Stimulated activated CD8-positive, alpha-beta memory T cell treated with anti-CD3 and anti-CD28 coated beads, Interleukin-4, amount 100 ng/mL, for 48 hours (primary cell): ENCODE measurements at regions not wholly inside any gene's neighbourhood (a gene's known extent, or its start where the extent isn't known, plus 50 kb on each side); places are given as distances from the start of the nearest gene placed in this dataset.

Source experiments
- DNase-seq: peaks from one replicate; pipeline ENCODE4 v3.0.0-alpha.2; 2020

- peak; percentile 17 for DNase-seq
Measured at GRCh38 chr6:43964659-43965570, 162.3 kb downstream of the MRPL14 start.

- DNase-seq: peak; percentile 18
Measured at GRCh38 chr6:43963877-43964658, 163.2 kb downstream of the MRPL14 start.

- DNase-seq: peak; percentile 16
Measured at GRCh38 chr6:43963203-43963602, 164.0 kb downstream of the MRPL14 start.

GRCh38 chr6:43962458-43962857 is 164.8 kb downstream of the MRPL14 start:
- no peak for DNase-seq

GRCh38 chr6:43957273-43957672 is 170.0 kb downstream of the MRPL14 start:
- DNase-seq: no peak

- DNase-seq: no peak
Measured at GRCh38 chr6:43956478-43956877, 170.8 kb downstream of the MRPL14 start.

GRCh38 chr6:43954311-43955131 is 172.7 kb downstream of the MRPL14 start:
- DNase-seq: peak; percentile 13

- peak; percentile 24 for DNase-seq
Measured at GRCh38 chr6:43953794-43954310, 173.4 kb downstream of the MRPL14 start.

- peak; percentile 19 for DNase-seq
Measured at GRCh38 chr6:43953256-43953655, 174.0 kb downstream of the MRPL14 start.

- DNase-seq: peak; percentile 24
Measured at GRCh38 chr6:43952746-43953145, 174.5 kb downstream of the MRPL14 start.

GRCh38 chr6:43951756-43952675 is 175.2 kb downstream of the MRPL14 start:
- DNase-seq: peak; percentile 19

- peak; percentile 23 for DNase-seq
Measured at GRCh38 chr6:43951063-43951755, 176.0 kb downstream of the MRPL14 start.

- no peak for DNase-seq
Measured at GRCh38 chr6:43950731-43951062, 176.6 kb downstream of the MRPL14 start.

GRCh38 chr6:43950051-43950605 is 177.1 kb downstream of the MRPL14 start:
- peak; percentile 11 for DNase-seq

- DNase-seq: no peak
Measured at GRCh38 chr6:43949551-43949991, 177.7 kb downstream of the MRPL14 start.

GRCh38 chr6:43948527-43949485 is 178.4 kb downstream of the MRPL14 start:
- DNase-seq: no peak

- no peak for DNase-seq
Measured at GRCh38 chr6:43947860-43948259, 177.8 kb downstream of the VEGFA start.

- no peak for DNase-seq
Measured at GRCh38 chr6:43946641-43947363, 176.8 kb downstream of the VEGFA start.

GRCh38 chr6:43945768-43946080 is 175.7 kb downstream of the VEGFA start:
- DNase-seq: no peak
